Medulla oblongata (tissue), 1 donor: ENCODE measurements at regions not wholly inside any gene's neighbourhood (a gene's known extent, or its start where the extent isn't known, plus 50 kb on each side); places are given as distances from the start of the nearest gene placed in this dataset.
"Not testable (repeated sequence)": the region's sequence is repeated elsewhere in the genome, so short reads cannot be mapped to it uniquely, and the experiment has no call there.

ENCODE experiments used
- DNase-seq: peaks from one replicate; pipeline ENCODE4 v3.0.0-alpha.2; 2015; ENCODE audit errors: extremely low spot score

- DNase-seq: no peak
These were observed 81.2 kb upstream of the TMPRSS2 start for GRCh38 chr21:41589131-41589530.

- no peak for DNase-seq
These were observed 77.4 kb upstream of the TMPRSS2 start for GRCh38 chr21:41585199-41585994.

GRCh38 chr21:41584603-41585176 lies 76.7 kb upstream of the TMPRSS2 start:
- DNase-seq: no peak

GRCh38 chr21:41583274-41583790 lies 75.4 kb upstream of the TMPRSS2 start:
- no peak for DNase-seq

- no peak for DNase-seq
These were observed 74.9 kb upstream of the TMPRSS2 start for GRCh38 chr21:41582866-41583265.

GRCh38 chr21:41582298-41582840 lies 74.4 kb upstream of the TMPRSS2 start:
- DNase-seq: no peak

- DNase-seq: no peak
These were observed 73.8 kb upstream of the TMPRSS2 start for GRCh38 chr21:41581592-41582228.

- DNase-seq: no peak
These were observed 73.0 kb upstream of the TMPRSS2 start for GRCh38 chr21:41580758-41581554.

- no peak for DNase-seq
These were observed 71.7 kb upstream of the TMPRSS2 start for GRCh38 chr21:41579692-41580091.

- no peak for DNase-seq
These were observed 70.8 kb upstream of the TMPRSS2 start for GRCh38 chr21:41578716-41579115.

GRCh38 chr21:41578083-41578482 lies 70.1 kb upstream of the TMPRSS2 start:
- DNase-seq: no peak

- no peak for DNase-seq
These were observed 68.2 kb upstream of the TMPRSS2 start for GRCh38 chr21:41576013-41576615.

- DNase-seq: no peak
These were observed 66.1 kb upstream of the TMPRSS2 start for GRCh38 chr21:41573902-41574690.

- no peak for DNase-seq
These were observed 64.1 kb upstream of the TMPRSS2 start for GRCh38 chr21:41571938-41572510.

GRCh38 chr21:41570791-41571355 lies 62.9 kb upstream of the TMPRSS2 start:
- DNase-seq: no peak

- no peak for DNase-seq
These were observed 60.8 kb upstream of the TMPRSS2 start for GRCh38 chr21:41568606-41569385.

GRCh38 chr21:41567901-41568510 lies 60.0 kb upstream of the TMPRSS2 start:
- DNase-seq: no peak

- DNase-seq: not testable (repeated sequence)
These were observed 59.3 kb upstream of the TMPRSS2 start for GRCh38 chr21:41567237-41567636.
